A673 (cell line): ENCODE measurements at regions not wholly inside any gene's neighbourhood (a gene's known extent, or its start where the extent isn't known, plus 50 kb on each side); places are given as distances from the start of the nearest gene placed in this dataset.

ENCODE experiments used
- BruUV-seq: library from RNA; stranded (reverse); fragments of 400-500 nt; replicated peaks from 2 replicates; lab custom pipeline; 2021; lab: Mats Ljungman, UMichigan
- CTCF ChIA-PET: fragments of 300-600 bp; sonication (Branson Sonifier 250); formaldehyde crosslinking; loops from one replicate; lab custom pipeline; 2022; ENCODE audit warnings: antibody characterized with exemption; lab: Charles Lee
- POLR2A ChIA-PET: fragments of 300-600 bp; sonication (Branson Sonifier 250); formaldehyde crosslinking; loops from one replicate; lab custom pipeline; 2022; ENCODE audit warnings: antibody characterized with exemption; ENCODE audit not compliant: low non-redundant PET; lab: Charles Lee
- DNase-seq: peaks from one replicate; pipeline ENCODE4 v3.0.0-alpha.2; 2015; ENCODE audit warnings: low spot score
- H3K27ac ChIP-seq: fragments of 200-600 bp; sonication (generic); 2 replicates; pipeline ENCODE4 v1.5.1; 2016; ENCODE audit warnings: mixed run types, low read depth, mild to moderate bottlenecking, mixed read lengths, antibody characterized with exemption, low read length; ENCODE audit not compliant: poor library complexity, severe bottlenecking
- H3K27me3 ChIP-seq: fragments of 200-600 bp; sonication (generic); replicated peaks from 2 replicates; pipeline ENCODE4 v1.6.1; 2017; ENCODE audit warnings: mixed run types, low read depth, mild to moderate bottlenecking, mixed read lengths, antibody characterized with exemption, low read length; ENCODE audit not compliant: insufficient read depth, poor library complexity
- H3K36me3 ChIP-seq: fragments of 200-600 bp; sonication (generic); 2 replicates; pipeline ENCODE4 v1.6.1; 2016; ENCODE audit warnings: mixed run types, mild to moderate bottlenecking, mixed read lengths, antibody characterized with exemption, low read length; ENCODE audit not compliant: insufficient read depth, poor library complexity, severe bottlenecking
- H3K4me1 ChIP-seq: fragments of 200-600 bp; sonication (generic); 2 replicates; pipeline ENCODE4 v1.6.1; 2017; ENCODE audit warnings: mixed run types, mild to moderate bottlenecking, mixed read lengths, antibody characterized with exemption, low read length; ENCODE audit not compliant: insufficient read depth, poor library complexity, severe bottlenecking
- H3K4me3 ChIP-seq: fragments of 200-600 bp; sonication (generic); 2 replicates; pipeline ENCODE4 v1.5.1; 2016; ENCODE audit warnings: low read depth, mixed run types, mild to moderate bottlenecking, mixed read lengths, low read length; ENCODE audit not compliant: poor library complexity, severe bottlenecking
- H3K9me3 ChIP-seq: fragments of 200-600 bp; sonication (generic); 2 replicates; pipeline ENCODE4 v1.6.1; 2016; ENCODE audit warnings: mixed run types, low read depth, mild to moderate bottlenecking, mixed read lengths, antibody characterized with exemption, low read length; ENCODE audit not compliant: poor library complexity, severe bottlenecking
- EZH2 ChIP-seq: fragments of 200-600 bp; sonication (generic); IDR thresholded peaks from 2 replicates; pipeline ENCODE4 v1.6.1; 2017; ENCODE audit warnings: borderline replicate concordance, low read depth, mild to moderate bottlenecking, mixed read lengths, antibody characterized with exemption, low read length; ENCODE audit not compliant: poor library complexity, severe bottlenecking
- intact Hi-C: fragments of 100-400 bp; cut with micrococcal nuclease; formaldehyde crosslinking; loops from one replicate; pipeline ENCODE4 v1.10.0; 2022; ENCODE audit not compliant: unreplicated experiment
- TF ChIP-seq, protein P1 (sequence below): fragments of 300-800, 200-600 bp; sonication (generic); conservative IDR thresholded peaks from 2 replicates; pipeline ENCODE4 v1.5.1; 2017; ENCODE audit warnings: low read depth, mild to moderate bottlenecking, antibody characterized with exemption, low read length, moderate library complexity, mixed read lengths

DNA sequence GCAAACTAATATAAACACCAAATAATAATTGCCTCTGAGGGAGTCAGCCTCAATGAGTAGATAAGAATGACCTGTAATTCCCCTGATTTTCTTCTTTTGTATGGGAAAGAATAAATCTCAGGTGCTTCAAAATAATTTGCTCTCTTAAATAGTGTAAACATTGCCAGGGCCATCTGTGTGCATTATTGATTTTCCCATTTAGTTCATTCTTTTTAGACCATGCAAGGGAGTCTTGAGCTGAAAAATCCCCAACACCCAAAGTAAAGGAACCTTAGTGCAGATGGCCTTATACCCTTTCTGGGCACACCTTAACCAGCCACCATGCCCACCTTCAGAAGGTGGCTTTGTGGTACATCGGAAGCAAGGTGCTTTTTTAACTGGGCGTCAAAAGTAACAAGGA is 267.2 kb downstream of the TMEM114 start:
- CTCF ChIA-PET: no interaction called here
- BruUV-seq: no TSS peak
- POLR2A ChIA-PET: no interaction called here

GRCh38 chr16:8320131-8320530 is 270.2 kb downstream of the TMEM114 start:
- intact Hi-C loops: no loop called here
- Histone ChIP-seq H3K9me3 (no peaks in the 10 kb centered on the region), H3K27me3 (no peaks in the 10 kb centered on the region), H3K36me3 (no peaks in the 10 kb centered on the region), H3K4me3 (no peak overlapping the region), H3K4me1 (no peaks in the 10 kb centered on the region), H3K27ac (no peak overlapping the region)
- ChIA-PET CTCF (no interaction called here), POLR2A (no interaction called here)
- no TSS peak for BruUV-seq
- DNase-seq: no peak
- TF ChIP-seq EZH2: no peak
- TF ChIP-seq, protein P1, sequence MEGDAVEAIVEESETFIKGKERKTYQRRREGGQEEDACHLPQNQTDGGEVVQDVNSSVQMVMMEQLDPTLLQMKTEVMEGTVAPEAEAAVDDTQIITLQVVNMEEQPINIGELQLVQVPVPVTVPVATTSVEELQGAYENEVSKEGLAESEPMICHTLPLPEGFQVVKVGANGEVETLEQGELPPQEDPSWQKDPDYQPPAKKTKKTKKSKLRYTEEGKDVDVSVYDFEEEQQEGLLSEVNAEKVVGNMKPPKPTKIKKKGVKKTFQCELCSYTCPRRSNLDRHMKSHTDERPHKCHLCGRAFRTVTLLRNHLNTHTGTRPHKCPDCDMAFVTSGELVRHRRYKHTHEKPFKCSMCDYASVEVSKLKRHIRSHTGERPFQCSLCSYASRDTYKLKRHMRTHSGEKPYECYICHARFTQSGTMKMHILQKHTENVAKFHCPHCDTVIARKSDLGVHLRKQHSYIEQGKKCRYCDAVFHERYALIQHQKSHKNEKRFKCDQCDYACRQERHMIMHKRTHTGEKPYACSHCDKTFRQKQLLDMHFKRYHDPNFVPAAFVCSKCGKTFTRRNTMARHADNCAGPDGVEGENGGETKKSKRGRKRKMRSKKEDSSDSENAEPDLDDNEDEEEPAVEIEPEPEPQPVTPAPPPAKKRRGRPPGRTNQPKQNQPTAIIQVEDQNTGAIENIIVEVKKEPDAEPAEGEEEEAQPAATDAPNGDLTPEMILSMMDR: no peak

More for the DNA sequence above, 267.2 kb downstream of the TMEM114 start:
- no peaks in the 10 kb centered on the region for H3K4me1 ChIP-seq
- intact Hi-C loops: no loop called here
- no peak overlapping the region for H3K27ac ChIP-seq
- no peaks in the 10 kb centered on the region for H3K27me3 ChIP-seq
- no peaks in the 10 kb centered on the region for H3K9me3 ChIP-seq
- no peak for DNase-seq
- H3K4me3 ChIP-seq: no peak overlapping the region
- H3K36me3 ChIP-seq: no peaks in the 10 kb centered on the region
- no peak for TF ChIP-seq EZH2

- BruUV-seq: no TSS peak
Observed at GRCh38 chr16:8310816-8311215, 279.5 kb downstream of the TMEM114 start.

GRCh38 chr16:8310323-8310722 is 280.0 kb downstream of the TMEM114 start:
- Histone ChIP-seq H3K27ac (no peak overlapping the region), H3K36me3 (no peaks in the 10 kb centered on the region), H3K4me1 (no peaks in the 10 kb centered on the region), H3K27me3 (peaks cover 13% of the 10 kb centered on the region), H3K9me3 (no peaks in the 10 kb centered on the region), H3K4me3 (no peak overlapping the region)
- TF ChIP-seq, protein P1: no peak
- ChIA-PET POLR2A (no interaction called here), CTCF (no interaction called here)
- no TSS peak for BruUV-seq
- no peak for DNase-seq
- intact Hi-C loops: no loop called here

More at GRCh38 chr16:8310816-8311215, 279.5 kb downstream of the TMEM114 start:
- intact Hi-C loops: no loop called here
- ChIA-PET CTCF (interaction anchor here (0.6 kb wide), 1 partner anchor 383 kb away, joined by 3 read pairs; no protein-coding TSS in a partner anchor), POLR2A (no interaction called here)
- Histone ChIP-seq H3K9me3 (no peaks in the 10 kb centered on the region), H3K4me1 (no peaks in the 10 kb centered on the region), H3K36me3 (no peaks in the 10 kb centered on the region), H3K27me3 (peaks cover 8% of the 10 kb centered on the region), H3K27ac (no peak overlapping the region), H3K4me3 (no peak overlapping the region)
- no peak for TF ChIP-seq EZH2
- TF ChIP-seq, protein P1: no peak
- no peak for DNase-seq
